Stomach (tissue), 8 donors: ENCODE measurements at regions not wholly inside any gene's neighbourhood (a gene's known extent, or its start where the extent isn't known, plus 50 kb on each side); places are given as distances from the start of the nearest gene placed in this dataset.

Experiments used
- DNase-seq, 2 donors: peaks; one replicate each; pipeline versions ENCODE4 v3.0.0 to v3.0.0-alpha.2; 2013 to 2019
- H3K27ac ChIP-seq, 5 donors: fragments of 200-600 bp in 4 of 5; sonication (generic) in 4 of 5; one replicate each; pipeline ENCODE4 v1.5.1; 2013 to 2019; ENCODE audit warnings: mild to moderate bottlenecking in 1 of 5, moderate library complexity in 1 of 5
- H3K27me3 ChIP-seq, 3 donors: fragments of 200-600 bp; sonication (generic); one replicate each; pipeline ENCODE4 v1.5.1; 2017 to 2019; ENCODE audit warnings: mixed run types in 1 of 3
- H3K36me3 ChIP-seq, 4 donors: fragments of 200-600 bp; sonication (generic); 1 replicate in 3 of 4; 2 replicates in 1 of 4; pipeline ENCODE4 v1.5.1; 2016 to 2019
- H3K4me1 ChIP-seq, 4 donors: fragments of 200-600 bp; sonication (generic); one replicate each; pipeline ENCODE4 v1.5.1; 2016 to 2019
- H3K4me3 ChIP-seq, 4 donors: fragments of 200-600 bp; sonication (generic) in 3 of 4; one replicate each; pipeline ENCODE4 v1.5.1; 2016 to 2019; ENCODE audit warnings: mild to moderate bottlenecking in 1 of 4
- H3K9me3 ChIP-seq, 4 donors: fragments of 200-600 bp; sonication (generic); one replicate each; pipeline ENCODE4 v1.5.1; 2016 to 2019
- EP300 ChIP-seq: sonication (generic); formaldehyde crosslinking; IDR thresholded peaks from one replicate; pipeline ENCODE4 v1.6.1; 2017; ENCODE audit warnings: antibody characterized with exemption
- WGBS, 5 donors: extraction: QIAGEN DNeasy Blood & Tissue Kit in 3 of 5; methylation state at CpG; one replicate each; pipeline versions ENCODE4 v1.1.5 to v1.1.7; 2013 to 2018; 5-methylcytosine and 5-hydroxymethylcytosine counted together
- intact Hi-C: fragments of 100-400 bp; cut with DNase I; formaldehyde crosslinking; loops from one replicate; pipeline ENCODE4 v1.15.1; 2023; ENCODE audit warnings: low total_unique reads
- small RNA-seq, 4 donors: library from RNA; depleted of rRNA; stranded (forward); fragments of <200 nt; gene quantifications; one replicate each; pipeline ENCODE3, GENCODE V24; 2016
- donor health status: healthy with polysubstance abuse.
- donor health status: Bipolar disorder and iron deficiency.
- donor health status: healthy.

DNA sequence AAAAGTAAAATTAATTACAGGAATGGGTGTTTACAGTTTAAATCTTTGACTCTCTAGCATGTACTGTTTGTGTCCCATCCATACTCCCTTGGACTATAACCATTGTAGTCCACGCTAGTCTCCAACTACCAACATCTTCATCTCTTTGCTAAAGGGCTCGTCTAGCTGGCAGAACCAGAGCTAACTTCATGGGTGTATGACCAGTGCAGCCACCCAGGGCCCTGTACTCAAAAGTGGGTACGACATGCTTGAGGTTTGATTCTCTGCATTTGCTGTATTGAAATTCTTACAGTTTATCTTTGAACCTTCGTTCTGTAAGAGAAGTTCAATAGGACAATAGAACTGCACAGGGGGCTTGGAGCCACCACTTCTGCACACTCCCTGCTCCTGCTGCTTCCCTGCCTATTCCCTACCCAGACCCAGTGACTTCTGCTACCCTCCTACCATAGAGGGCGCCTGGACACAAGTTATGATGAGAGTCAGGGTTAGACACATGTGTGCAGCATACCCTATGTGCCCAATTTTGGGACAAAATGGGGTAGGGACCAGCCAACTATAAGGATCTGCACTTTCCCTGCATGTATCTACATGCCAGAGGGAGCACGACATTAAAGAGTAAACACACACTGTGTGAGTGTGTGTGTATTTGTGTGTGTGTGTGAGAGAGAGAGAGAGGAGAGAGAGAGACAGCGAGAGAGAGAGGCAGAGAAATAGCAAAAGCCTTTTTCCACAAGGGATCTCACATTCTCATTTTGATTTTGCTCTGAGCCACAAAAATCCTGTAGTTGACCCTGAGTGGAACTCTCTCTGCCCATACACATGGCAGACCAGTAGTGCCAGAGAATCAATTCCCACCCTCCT, 59.0 kb upstream of the NECTIN3 start:
- Histone ChIP-seq H3K36me3 (no peaks in the 10 kb centered on the region), H3K4me3 (no peak overlapping the region), H3K4me1 (no peaks in the 10 kb centered on the region), H3K27me3 (no peaks in the 10 kb centered on the region), H3K27ac (no peak overlapping the region), H3K9me3 (no peaks in the 10 kb centered on the region)
- 68 to 78% (median 76%) methylated on average over 6 to 7 of the region's 7 CpGs for WGBS, 5 donors
- DNase-seq = peak in 1 of 2 donors; percentile 41
- TF ChIP-seq EP300 = no peak
- intact Hi-C loops = no loop called here

Small RNAs in the stretch of these regions (small RNA-seq; reads per million reads assigned to genes)
- 0 reads per million in 4 donors for gene AC078918.1
- 0 reads per million in 4 donors for gene MIR4445
- gene RF00019 = 0 reads per million in 4 donors
- 0 reads per million in 4 donors for gene RNU6ATAC15P
